ENCODE measurements at regions not wholly inside any gene's neighbourhood (a gene's known extent, or its start where the extent isn't known, plus 50 kb on each side); places are given as distances from the start of the nearest gene placed in this dataset.

DNA sequence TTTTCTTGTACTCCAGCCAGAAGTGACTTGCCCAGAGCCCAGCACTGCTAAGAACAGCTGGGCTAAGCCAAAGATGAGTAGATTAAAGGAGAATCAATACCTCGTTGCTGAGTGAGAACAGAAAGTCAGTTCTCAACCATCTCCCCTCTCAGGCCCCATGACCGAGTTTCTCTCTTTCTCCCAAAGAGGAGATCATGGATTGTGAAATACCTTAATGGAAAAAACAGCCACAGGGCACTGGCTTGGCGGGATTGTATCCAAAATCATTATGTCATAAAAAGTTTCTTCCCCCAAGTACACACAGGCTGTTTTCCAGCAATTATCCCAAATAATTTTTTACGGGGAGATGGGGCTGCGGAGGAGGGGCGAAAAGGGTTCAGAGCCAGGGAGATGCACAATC, 111.8 kb upstream of the TMEM45B start:
- no peak for DNase-seq (ENCODE audit: low read depth)
- TF ChIP-seq, protein P1, sequence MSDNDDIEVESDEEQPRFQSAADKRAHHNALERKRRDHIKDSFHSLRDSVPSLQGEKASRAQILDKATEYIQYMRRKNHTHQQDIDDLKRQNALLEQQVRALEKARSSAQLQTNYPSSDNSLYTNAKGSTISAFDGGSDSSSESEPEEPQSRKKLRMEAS (IDR thresholded peaks at IDR 0.05; ENCODE audit: low read depth, low read length) = no peak
- no peak for TF ChIP-seq POLR2A (IDR thresholded peaks at IDR 0.05; ENCODE audit: extremely low read depth, insufficient read length)
- no peak for TF ChIP-seq MYC (IDR thresholded peaks at IDR 0.05; ENCODE audit: low read depth, low read length)
- TF ChIP-seq, protein P2, sequence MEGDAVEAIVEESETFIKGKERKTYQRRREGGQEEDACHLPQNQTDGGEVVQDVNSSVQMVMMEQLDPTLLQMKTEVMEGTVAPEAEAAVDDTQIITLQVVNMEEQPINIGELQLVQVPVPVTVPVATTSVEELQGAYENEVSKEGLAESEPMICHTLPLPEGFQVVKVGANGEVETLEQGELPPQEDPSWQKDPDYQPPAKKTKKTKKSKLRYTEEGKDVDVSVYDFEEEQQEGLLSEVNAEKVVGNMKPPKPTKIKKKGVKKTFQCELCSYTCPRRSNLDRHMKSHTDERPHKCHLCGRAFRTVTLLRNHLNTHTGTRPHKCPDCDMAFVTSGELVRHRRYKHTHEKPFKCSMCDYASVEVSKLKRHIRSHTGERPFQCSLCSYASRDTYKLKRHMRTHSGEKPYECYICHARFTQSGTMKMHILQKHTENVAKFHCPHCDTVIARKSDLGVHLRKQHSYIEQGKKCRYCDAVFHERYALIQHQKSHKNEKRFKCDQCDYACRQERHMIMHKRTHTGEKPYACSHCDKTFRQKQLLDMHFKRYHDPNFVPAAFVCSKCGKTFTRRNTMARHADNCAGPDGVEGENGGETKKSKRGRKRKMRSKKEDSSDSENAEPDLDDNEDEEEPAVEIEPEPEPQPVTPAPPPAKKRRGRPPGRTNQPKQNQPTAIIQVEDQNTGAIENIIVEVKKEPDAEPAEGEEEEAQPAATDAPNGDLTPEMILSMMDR (IDR thresholded peaks at IDR 0.05; ENCODE audit: low read depth, low read length) = no peak
- H3K4me3 ChIP-seq (ENCODE audit: low read depth, low read length) = no peak overlapping the region

DNA sequence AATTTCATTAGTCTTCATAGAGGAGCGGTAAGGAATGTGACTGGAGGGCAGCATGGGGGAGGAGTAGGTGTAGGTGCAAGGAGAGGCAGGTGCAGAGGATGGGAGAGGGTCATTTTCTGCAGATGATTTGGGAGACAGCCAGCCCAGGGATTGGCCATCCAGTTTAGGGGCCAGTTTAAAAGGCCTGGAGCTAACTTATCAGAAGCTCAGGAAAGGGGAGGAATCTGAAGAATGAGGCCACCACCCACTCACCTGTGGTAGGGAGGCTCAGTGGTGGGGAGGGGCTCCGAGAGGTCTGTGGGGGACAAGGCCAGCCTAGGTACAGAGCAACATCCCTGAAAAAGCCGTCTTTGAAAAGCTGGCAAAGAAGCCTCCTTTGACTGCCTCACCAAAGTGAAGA, 110.8 kb upstream of the TMEM45B start:
- no peak overlapping the region for H3K4me3 ChIP-seq (ENCODE audit: low read depth, low read length)
- TF ChIP-seq, protein P1 (IDR thresholded peaks at IDR 0.05; ENCODE audit: low read depth, low read length) = no peak
- TF ChIP-seq, protein P2 (IDR thresholded peaks at IDR 0.05; ENCODE audit: low read depth, low read length) = no peak
- TF ChIP-seq MYC (IDR thresholded peaks at IDR 0.05; ENCODE audit: low read depth, low read length) (no peak), POLR2A (IDR thresholded peaks at IDR 0.05; ENCODE audit: extremely low read depth, insufficient read length) (no peak)

GRCh38 chr11:129705341-129705740, 110.3 kb upstream of the TMEM45B start:
- TF ChIP-seq, protein P2 (IDR thresholded peaks at IDR 0.05; ENCODE audit: low read depth, low read length) = no peak
- TF ChIP-seq, protein P1 (IDR thresholded peaks at IDR 0.05; ENCODE audit: low read depth, low read length) = no peak
- TF ChIP-seq MYC (IDR thresholded peaks at IDR 0.05; ENCODE audit: low read depth, low read length) = no peak
- TF ChIP-seq POLR2A (IDR thresholded peaks at IDR 0.05; ENCODE audit: extremely low read depth, insufficient read length) = no peak
- DNase-seq (ENCODE audit: low read depth) = no peak
- no peak overlapping the region for H3K4me3 ChIP-seq (ENCODE audit: low read depth, low read length)

More for the DNA sequence above, 110.8 kb upstream of the TMEM45B start:
- DNase-seq (ENCODE audit: low read depth) = no peak

GRCh38 chr11:129705933-129706332, 109.7 kb upstream of the TMEM45B start:
- H3K4me3 ChIP-seq (ENCODE audit: low read depth, low read length) = no peak overlapping the region
- TF ChIP-seq, protein P2 (IDR thresholded peaks at IDR 0.05; ENCODE audit: low read depth, low read length) = no peak
- no peak for TF ChIP-seq MYC (IDR thresholded peaks at IDR 0.05; ENCODE audit: low read depth, low read length)
- TF ChIP-seq, protein P1 (IDR thresholded peaks at IDR 0.05; ENCODE audit: low read depth, low read length) = no peak
- TF ChIP-seq POLR2A (IDR thresholded peaks at IDR 0.05; ENCODE audit: extremely low read depth, insufficient read length) = no peak
- no peak for DNase-seq (ENCODE audit: low read depth)

DNA sequence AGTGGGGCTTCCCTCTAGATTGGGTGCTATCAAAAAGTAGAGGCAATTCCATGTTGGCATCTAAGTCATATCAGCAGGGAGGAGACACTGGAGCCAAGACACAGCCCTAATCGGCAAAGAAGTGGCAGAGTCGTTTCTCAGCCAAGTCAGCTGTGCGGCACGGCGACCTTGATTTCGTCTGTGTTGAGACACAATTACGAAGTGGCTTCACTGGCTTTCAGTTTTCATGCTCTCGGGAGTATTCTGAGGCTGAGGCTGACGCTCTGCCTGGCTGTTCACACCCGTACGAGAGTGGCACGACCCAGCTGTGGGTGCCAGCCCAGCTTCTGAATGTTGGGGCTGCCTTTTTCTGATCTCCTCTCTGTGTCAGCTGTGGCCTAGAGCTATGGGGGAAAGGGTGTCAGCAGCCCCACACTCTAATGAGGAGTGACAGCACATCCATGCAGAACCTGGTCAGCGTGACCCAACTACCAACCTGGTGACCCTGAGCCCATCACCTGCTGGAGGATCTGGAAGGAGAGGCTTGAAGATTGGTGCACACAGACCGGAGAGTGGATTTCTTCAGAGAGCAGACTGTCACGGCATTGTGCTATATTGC, 105.7 kb upstream of the TMEM45B start:
- no peak for TF ChIP-seq MYC (IDR thresholded peaks at IDR 0.05; ENCODE audit: low read depth, low read length)
- TF ChIP-seq, protein P1 (IDR thresholded peaks at IDR 0.05; ENCODE audit: low read depth, low read length) = no peak
- TF ChIP-seq POLR2A (IDR thresholded peaks at IDR 0.05; ENCODE audit: extremely low read depth, insufficient read length) = no peak
- TF ChIP-seq, protein P2 (IDR thresholded peaks at IDR 0.05; ENCODE audit: low read depth, low read length) = no peak
- H3K4me3 ChIP-seq (ENCODE audit: low read depth, low read length) = no peak overlapping the region

More for the DNA sequence above, 105.7 kb upstream of the TMEM45B start:
- no peak for DNase-seq (ENCODE audit: low read depth)

All from NB4 (cell line).